ENCODE measurements at regions not wholly inside any gene's neighbourhood (a gene's known extent, or its start where the extent isn't known, plus 50 kb on each side); places are given as distances from the start of the nearest gene placed in this dataset.

- TF ChIP-seq CTCF (IDR thresholded peaks at IDR 0.05; ENCODE audit: low read depth, low read length, missing input control) (no peak), JUND (IDR thresholded peaks at IDR 0.05) (no peak), EGR1 (IDR thresholded peaks at IDR 0.05; ENCODE audit: low read depth in 2 of 2) (no peak), GABPA (IDR thresholded peaks at IDR 0.05 in 1 of 2, conservative IDR thresholded peaks at IDR 0.05 in 1 of 2) (no peak), MAX (IDR thresholded peaks at IDR 0.05) (no peak)
Measured at GRCh38 chr2:151111599-151112278, 149.9 kb downstream of the RBM43 start.

Measured in liver (tissue), 3 donors.